CD4-positive, alpha-beta T cell treated with Interleukin-1 beta for 1 hour (primary cell): ENCODE measurements at regions not wholly inside any gene's neighbourhood (a gene's known extent, or its start where the extent isn't known, plus 50 kb on each side); places are given as distances from the start of the nearest gene placed in this dataset.
"Not testable (repeated sequence)": the region's sequence is repeated elsewhere in the genome, so short reads cannot be mapped to it uniquely, and the experiment has no call there.

Experiments
- DNase-seq, 2 donors: peaks; one replicate each; pipeline ENCODE4 v3.0.0-alpha.2; 2020 to 2022

DNA sequence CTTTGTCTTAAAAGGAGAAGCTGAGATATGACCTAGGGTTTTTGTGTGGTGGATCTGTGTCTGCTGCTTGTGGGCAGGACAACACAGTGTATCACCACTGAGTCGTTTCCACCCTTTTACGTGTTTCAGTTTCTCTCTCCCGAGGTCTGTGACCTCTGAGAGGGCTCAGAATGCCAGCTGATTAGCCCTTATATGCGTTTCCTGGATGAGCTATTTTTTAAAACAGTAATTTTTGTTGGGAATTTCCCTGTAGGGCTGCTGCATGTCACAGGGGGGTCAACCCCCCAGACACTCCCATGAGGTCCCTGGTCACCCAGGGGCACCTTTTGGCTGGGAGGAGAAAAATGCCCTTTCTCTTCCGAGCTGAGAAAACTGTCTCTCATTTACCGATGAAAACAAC lies 170.4 kb upstream of the CASK start:
- peak in 1 of 2 donors; percentile 15 for DNase-seq

DNA sequence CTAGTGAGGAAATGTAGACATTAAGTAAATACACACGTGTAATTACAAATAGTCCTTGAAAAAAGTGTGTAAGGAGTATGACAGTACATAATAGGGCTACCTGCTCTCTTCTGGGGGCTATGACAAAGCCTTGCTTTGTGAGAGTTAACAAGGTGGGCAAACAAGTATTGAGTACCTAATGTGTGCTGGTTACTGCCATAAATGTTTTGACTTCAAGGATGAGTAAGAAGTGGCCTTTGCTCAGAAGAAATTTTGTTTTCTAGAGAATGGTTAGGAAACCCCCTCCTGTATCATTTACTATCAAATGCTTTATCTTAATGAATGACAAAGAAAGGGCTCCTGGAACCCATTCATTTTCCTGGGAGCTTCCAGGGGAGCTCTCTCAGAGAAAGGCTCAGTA lies 167.0 kb upstream of the CASK start:
- DNase-seq: no peak

DNA sequence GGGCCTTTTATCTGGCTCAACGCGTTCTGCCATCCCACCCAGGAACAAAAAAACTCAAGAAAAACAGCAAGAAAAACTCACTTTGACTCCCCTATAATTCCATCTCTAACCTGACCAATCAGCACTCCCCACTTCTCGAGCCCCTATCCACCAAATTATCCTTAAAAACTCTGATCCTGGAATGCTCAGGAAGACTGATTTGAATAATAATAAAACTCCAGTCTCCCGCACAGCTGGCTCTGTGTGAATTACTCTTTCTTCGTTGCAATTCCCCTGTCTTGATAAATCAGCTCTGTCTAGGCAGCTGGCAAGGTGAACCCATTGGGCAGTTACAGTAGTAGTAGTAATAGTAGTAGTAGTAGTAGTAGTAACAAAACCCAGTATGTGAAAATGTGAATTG lies 165.7 kb upstream of the CASK start:
- no peak for DNase-seq

DNA sequence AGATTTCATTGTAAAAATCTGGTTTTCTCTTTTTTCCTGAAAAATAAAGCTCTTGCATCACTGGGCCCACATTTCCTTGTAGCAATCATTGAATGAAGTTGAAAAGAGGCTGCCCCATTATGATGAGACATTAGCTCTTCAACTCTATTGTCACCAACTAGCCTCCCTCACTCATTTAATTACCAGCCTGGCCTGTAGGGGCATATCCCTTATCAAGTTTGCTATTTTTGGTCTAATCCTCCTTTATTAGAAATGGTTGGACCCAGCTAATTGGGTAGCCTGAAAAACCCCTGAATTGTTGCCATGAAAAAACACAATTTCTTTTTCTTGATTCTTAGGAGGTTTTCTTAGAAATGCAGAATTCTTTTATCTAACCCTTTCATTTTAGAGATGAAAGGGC lies 164.6 kb upstream of the CASK start:
- DNase-seq: no peak

DNA sequence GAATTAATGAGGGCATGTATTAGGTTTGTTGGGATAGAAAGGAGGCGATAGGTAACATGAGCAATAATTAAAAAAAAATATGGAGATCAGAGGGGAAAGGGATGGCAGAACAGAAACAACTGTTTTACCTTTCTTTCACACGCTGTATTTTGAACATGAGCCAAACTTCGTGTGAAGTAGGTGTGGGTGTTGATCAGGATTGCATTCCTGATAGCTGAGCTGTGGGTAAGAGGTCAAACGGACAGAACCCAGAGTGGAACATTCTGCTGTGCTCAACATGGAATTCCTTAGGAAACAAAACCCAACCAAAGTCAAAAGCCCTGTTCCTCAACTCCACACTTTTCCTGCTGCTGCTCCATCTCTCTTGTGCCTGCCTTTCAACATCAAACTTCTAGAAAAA lies 162.5 kb upstream of the CASK start:
- DNase-seq: no peak

DNA sequence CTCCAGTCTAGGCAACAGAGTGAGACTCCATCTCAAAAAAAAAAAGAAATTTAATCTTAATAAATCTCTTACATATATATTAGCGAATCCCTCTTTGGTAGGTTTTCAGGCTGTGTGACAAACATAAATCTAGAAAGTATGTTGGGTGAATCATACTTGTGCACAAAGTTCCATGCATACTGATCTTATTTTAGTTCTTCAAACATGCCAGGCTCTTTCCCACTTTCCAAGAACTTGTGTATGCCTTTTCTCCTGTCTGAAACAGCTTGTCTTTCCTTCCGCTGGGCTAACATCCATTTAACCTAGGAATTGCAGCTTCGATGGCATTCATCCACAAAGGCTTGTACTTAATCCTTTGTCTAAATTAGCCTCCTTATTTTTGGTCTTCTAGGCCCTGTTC lies 156.6 kb upstream of the CASK start:
- DNase-seq: no peak

DNA sequence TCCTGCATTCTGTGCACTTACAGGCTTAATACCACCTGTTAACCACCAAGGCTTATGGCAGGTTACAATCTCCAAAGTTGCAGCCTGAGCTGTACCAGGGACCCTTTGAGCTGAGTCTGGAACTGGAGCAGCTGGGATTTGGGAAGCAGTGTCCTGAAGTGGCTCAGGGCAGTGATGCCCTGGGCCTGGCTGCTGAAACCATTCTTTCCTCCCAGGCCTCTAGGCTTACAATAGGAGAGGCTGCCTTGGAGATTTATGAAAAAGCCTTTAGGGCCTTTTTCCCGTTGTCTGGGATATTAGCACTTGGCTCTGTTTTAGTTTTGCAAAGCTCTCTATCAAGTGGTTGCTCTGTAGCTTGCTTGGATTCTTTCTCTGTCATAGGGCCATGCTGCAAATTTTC lies 154.3 kb upstream of the CASK start:
- no peak for DNase-seq

DNA sequence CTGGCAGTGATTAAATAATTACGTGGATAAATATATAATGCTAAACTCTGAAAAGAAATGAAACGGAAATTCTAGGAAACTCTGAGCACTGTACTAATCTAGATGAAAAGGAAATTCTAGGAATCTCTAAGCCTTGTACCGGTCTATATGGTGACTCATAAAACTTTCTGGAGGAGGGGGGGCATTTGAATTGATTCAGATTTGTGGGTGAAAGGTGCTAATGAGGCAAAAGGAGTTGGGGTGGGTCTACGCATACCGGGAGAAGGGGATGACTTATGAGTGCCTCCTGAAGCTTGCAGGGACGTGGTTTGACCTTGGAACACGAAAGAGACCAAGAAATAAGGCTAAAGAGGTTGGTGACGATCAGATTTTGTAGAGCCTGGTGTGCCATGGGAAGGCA lies 151.7 kb upstream of the CASK start:
- DNase-seq: no peak

DNA sequence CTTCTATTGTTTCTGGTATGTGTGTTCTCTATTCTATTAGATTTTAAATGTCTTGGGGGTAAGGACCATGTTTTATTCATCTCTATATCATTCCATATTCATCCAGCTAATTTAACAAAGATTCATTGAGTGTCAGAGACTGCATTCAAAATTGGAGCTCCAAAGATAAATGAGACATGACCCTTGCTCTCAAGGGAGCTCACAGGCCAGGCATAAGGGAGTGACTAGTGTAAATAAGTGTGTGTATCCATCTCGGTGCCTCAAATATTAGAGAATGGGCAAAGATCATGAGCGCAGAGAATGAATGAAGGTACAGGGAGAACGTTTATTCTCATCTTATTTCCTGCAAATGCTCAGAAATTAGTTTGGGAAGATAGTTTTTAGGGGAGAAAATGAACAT lies 150.1 kb upstream of the CASK start:
- no peak for DNase-seq

DNA sequence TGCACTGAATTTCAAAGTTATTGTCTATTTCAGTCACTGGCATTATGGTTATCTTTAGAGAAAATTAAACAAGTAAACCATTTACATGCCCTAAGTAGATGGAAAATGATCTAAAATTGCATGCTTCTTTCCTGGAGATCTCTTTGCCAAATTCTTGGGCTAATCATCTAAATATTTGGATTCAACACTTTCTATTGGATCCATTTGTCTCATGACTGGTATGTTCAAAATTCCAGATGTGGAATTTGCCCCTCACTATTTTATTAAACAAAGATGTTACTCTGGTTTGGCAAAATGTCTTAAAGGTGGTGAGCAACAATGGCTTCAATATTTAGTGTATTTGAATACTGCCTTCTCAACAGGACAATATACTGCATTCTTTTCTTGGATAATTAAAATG lies 147.5 kb upstream of the CASK start:
- no peak for DNase-seq

DNA sequence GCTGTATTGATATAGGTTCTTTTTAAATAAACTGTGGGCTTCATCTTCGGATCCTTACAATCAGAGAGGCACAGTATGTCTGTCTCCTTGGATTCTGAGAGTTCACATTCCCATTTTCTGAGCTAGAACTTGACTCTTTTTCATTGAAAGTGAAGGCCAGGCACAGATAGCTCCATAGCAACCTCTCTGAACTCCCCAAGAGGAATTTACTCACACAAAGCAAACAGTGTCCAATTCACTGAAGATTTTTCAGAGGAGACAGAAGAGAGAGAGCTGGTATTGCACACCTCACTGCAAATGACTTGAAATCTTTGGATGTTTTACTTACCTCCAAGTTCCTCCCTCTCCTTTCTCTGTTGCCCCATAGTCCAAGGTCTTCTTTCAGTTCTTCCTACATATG lies 130.9 kb upstream of the CASK start:
- no peak for DNase-seq

DNA sequence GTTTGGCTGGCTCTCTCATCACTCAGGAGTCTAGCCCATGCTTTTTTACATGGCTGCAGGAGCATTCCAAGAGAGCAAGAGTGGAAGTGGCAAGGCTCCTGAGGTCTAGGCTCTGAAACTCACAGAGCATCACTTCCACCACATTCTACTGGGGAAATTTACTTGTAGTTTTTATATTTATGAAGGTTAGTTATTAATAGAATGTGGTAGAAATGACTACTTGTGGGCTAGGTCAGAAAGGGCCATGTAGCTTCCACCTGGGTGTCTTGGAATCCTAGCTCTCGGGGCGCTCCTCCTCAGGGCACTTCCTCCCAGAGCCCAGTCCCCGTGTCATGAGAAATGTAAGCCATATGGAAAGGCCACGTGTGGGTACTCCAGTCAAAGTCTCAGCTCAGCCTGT lies 127.0 kb upstream of the CASK start:
- no peak for DNase-seq

DNA sequence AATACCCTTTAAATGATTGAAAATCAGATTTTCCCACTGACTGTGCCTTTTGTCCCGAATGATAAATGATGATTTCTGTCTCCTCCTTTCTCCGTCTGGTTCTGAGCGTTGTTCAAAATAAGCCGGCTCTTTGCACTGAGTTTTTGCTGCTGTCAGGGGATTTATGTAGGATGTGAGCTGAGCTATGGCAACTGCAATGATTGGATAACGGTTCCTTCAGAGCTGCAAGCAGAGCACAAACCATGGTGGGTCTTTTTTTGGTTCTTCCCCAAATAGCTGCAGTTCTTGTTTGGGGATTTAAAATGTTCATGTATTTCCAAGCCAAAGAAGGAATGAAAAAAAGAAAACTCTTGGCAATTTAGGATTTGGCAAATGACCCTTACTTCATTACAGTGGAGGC lies 124.5 kb upstream of the CASK start:
- DNase-seq: no peak

DNA sequence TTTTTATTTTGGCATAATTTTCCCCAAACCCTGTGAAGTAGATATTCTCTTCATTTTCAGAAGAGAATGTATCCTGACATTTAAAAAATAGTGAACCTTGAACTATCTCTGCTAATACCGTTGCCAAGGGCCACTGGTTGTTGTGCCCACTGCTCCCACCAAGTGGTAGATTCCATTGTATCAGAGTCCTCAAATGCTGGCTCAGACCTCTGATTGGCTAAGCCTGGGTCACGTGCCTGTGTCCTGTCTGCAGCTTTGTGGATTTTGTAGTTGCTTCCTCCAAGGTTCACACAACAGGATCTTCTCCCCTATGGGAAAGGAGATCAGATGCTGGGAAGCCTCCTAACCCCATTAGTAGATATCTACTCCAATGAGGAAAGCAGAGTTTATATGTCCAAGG lies 104.8 kb upstream of the CASK start:
- no peak for DNase-seq

DNA sequence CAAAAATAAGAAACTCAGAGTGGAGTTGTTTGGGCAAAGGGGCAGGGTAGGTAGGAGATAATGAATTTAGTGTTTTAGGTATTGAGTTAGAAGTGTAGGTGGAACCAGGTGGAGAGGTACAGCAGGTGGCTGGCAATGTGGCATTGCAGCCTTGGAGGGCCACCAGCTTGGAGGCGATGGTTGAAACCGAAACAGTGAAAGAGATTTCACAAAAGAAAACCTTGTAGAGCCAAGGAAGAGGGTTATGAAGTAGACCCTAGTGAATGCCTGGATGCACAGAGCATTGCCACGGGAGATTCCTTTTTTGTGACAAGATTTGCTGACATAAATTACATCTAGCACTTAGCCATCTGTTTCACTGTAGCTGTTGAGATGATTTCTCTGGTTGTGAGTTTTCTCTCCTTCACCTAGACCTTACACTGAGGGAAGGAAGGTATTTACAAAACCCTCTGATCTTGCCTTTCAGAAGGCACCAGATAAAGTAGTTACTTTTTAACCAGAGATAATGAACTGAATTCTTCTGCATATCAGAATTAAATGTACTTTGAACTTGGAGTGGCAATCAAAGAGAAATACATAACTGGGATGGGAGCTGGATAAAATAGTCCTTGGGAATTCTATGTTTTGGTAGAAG lies 104.1 kb upstream of the CASK start:
- DNase-seq: no peak

DNA sequence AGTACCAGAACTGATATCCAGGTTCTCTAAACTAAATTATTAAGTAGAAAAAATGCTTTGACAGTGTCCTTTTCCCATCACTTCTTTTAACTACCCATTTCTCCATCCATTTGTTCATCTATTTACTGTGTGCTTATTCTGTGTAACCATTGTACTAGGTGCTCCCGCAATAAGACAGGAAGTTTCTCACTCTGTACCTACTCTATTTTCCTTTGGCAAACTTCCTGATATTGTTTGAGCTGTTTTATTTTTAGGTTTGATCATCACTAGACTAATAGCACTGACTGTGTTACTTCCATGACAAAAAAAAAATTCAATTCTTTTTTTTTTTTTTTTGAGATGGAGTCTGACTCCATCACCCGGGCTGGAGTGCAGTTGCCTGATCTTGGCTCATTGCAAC lies 102.5 kb upstream of the CASK start:
- no peak for DNase-seq

DNA sequence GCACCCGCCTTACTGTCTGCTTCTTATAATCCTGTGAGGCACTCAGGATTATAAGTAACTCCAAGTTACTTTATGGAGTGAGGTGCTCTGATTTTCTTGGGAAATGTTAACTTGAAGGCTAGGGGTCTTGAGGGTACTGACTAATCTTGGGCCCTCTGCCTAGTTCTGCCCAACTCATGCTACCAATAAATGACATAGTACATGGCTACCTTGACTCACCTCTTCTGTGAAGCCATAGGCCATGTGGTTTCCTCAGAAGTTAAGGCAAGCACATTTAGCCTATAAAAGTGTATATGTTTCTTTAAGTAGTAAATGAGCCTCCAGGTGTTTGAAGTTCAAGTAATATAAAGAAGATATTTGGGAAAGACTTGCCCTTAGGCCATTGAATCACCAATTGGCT lies 99.8 kb upstream of the CASK start:
- DNase-seq: no peak

DNA sequence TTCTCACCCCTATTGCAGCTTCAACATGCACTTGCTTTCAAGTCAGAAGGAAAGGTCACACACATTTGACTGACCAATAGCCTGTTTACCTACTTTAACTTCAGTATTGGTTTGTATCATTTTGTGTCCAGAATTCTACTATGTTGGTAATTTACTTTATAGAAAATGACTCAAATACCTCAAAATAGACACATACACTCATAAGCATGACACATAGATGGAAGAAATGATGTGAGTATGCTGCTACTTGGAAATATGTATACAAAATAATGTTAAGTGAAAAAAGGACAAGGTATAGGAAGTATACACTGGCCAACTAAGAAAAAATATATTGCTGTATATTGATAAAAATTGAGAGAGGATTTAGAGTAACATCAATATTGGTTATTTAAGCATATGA lies 98.8 kb upstream of the CASK start:
- DNase-seq: no peak

DNA sequence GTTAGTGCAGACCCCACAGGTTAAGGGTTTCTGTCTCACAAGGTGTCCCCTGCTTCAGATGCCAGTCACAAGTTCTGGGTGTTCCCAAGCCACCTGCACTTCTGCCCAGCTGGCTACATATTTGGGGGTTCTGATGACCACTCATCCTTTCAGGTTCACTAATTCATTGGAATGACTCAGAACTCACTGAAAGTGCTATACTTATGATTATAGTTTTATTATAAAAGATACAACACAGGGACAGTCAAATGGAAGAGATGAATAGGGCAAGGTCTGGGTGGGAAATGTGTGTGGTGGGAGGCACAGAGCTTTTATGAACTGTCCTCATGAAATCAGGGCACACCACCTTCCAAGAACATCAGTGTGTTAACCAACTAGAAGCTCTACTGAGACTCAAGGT lies 97.7 kb upstream of the CASK start:
- no peak for DNase-seq

DNA sequence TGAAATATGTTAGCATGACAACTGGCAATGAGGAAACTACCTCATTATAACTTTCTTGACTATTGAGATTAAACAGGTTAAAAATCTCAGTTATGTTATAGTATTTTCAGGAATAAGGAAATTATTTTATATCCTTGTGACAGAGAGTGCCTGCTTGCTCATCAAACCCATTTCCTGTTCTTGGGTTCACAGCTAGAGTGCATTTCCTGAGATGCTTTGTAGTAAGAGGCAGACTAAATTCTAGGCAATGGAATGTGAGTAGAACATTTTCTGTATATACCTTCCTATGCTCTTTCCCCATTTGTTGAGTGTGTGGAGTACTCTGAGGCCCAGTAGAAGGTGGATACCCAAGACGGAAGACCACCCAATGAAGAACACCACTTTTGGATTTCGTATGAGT lies 96.9 kb upstream of the CASK start:
- DNase-seq: peak in 1 of 2 donors; percentile 1

DNA sequence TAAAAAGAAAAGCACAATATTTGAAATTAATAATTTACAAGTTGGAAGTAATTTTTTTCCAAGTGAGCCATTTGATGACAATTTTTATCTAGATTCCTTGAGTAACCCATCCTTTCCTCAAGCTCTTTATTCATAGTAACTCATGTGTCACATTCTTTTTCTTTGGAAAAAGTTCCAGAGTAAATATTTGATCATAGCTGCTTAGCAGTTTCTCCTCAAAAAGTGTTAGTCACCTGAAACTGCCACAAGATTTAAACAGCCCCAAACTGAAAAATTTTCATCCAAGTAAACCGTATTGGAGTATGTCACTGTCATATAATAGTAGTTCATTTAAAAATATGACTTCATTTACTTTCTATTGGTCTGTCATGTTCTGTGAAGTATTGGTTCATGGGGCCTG lies 94.6 kb upstream of the CASK start:
- no peak for DNase-seq

DNA sequence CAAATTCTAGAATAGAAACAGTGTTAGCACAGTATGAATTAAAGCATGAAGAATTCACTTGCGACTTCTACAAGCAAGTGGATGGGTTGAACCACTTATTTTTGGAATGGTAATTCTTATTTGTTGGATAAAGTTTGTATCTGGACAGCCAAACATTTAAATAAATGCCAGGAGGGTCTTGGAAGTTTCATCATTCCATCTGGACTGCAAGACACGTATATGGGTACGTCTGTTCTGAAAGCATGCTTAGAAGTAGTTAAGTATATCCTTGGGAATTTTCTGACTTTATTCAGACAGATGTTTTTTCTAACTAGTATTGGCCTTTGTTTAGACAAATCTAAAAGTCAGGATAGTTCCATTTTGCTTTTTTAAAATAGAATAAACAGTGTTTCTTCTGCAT lies 77.5 kb upstream of the CASK start:
- DNase-seq: no peak

DNA sequence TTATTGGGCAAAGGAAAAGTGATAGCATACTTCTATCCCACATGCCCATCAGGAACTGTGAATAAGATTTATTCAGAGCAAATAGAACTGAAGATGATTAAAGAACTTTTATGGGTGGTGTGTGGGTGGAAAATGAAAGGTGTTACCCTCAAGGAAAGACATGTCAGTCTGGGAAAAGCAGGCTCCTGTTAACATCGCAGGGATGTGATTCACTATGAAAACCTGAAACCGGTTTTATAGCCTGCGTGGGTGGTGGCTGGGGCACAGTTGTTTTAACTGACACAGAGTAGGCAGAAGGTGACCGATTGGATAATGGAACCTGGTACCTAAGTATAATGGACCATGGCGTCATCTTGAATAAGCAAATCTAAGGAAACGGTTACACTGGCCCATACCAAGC lies 61.3 kb upstream of the CASK start:
- DNase-seq: no peak

DNA sequence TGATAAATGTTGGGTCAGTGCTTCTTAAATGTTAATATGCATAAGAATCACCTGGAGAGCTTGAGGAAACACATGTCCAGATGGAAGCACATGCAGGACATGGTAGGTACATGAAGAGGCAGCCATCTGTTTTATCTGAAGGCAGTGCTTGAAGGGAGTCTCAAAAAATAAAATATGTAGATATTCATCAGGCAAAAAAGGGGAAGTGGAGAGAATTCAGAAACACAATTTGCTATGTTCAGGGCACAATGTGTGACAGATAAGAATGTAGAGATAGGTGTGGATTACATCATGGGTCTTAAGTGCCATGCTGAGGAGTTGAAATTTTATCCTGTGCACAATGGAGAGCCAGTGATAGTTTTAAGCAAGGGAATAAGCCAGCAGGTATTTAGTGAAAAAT lies 59.6 kb upstream of the CASK start:
- DNase-seq: no peak

DNA sequence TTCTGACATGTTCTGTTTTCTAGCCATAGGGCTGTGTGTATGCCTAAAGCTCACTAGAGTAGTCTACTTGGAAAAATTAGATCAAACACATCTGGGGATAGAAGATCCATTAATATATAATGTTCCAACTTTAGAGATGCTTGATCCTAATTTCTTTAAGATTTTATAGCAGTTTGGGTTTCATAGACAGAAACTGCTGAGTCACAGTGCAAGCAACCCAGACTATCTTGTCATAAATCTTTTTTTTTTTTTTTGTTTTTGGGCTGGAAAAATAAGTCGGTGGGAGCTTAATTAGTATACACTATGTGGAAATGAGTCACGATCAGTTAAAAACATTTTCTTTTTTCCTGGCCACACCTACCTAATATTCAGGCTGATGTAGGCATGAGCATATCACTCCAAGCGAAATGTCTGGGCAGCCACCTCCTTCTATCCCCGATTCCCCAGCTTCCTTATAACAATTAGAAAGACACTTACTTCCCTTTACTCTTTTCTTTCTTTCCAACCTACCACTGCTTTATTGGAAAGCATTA lies 58.2 kb upstream of the CASK start:
- DNase-seq: no peak

DNA sequence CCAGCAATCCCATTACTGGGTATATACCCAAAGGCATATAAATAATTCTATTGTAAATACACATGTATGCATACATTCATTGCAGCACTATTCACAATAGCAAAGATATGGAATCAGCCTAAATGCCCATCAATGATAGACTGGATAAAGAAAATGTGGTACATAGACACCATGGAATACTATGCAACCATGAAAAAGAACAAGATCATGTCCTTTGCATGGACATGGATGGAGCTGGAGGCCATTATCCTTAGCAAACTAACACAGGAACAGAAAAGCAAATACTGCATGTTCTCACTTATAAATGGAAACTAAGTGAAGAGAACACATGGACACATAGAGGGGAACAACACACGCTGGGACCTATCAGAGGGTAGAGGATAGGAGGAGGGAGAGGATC lies 51.3 kb upstream of the CASK start:
- DNase-seq: not testable (repeated sequence)
